HCT116 (cell line): ENCODE measurements at regions not wholly inside any gene's neighbourhood (a gene's known extent, or its start where the extent isn't known, plus 50 kb on each side); places are given as distances from the start of the nearest gene placed in this dataset.

Experiments used
- ATAC-seq: fragments of 200-7000 bp; cut with Tn5 transposase; 2 replicates; pipeline ENCODE4 v1.9.1; 2020; ENCODE audit warnings: mild to moderate bottlenecking, moderate library complexity
- BruUV-seq: library from RNA; stranded (reverse); fragments of 400-500 nt; replicated peaks from 2 replicates; lab custom pipeline; 2021; lab: Mats Ljungman, UMichigan
- CTCF ChIA-PET: fragments of 300-600 bp; sonication (Branson Sonifier 250); formaldehyde crosslinking; loops from one replicate; lab custom pipeline; 2021; ENCODE audit warnings: antibody characterized with exemption; lab: Charles Lee
- POLR2A ChIA-PET: fragments of 300-600, 350-600 bp; sonication (Branson Sonifier 250); formaldehyde crosslinking; loops from one replicate; lab custom pipeline; 2021; ENCODE audit warnings: antibody characterized with exemption; lab: Charles Lee
- RAD21 ChIA-PET, 2 experiments: fragments of 300-600 bp; sonication (Branson Sonifier 250); formaldehyde crosslinking; loops; one replicate each; lab custom pipeline; 2023; ENCODE audit warnings: low total read pairs in 2 of 2; ENCODE audit not compliant: uncharacterized antibody in 2 of 2, unreplicated experiment in 2 of 2, low non-redundant PET in 1 of 2; lab: Charles Lee
- DNase-seq: peaks from one replicate; pipeline ENCODE4 v3.0.0-alpha.2; 2010; ENCODE audit warnings: low read depth, low spot score
- H2AFZ ChIP-seq: fragments of 200-600 bp; shearing (Covaris generic), sonication (generic); 2 replicates; pipeline ENCODE4 v1.6.1; 2017; ENCODE audit warnings: low read depth, mixed run types, mixed read lengths, antibody characterized with exemption, low read length; ENCODE audit not compliant: poor library complexity, severe bottlenecking
- H3K27ac ChIP-seq: 2 replicates; pipeline ENCODE4 v1.5.1; 2012; ENCODE audit warnings: low read depth, low read length
- H3K27me3 ChIP-seq: fragments of 200-600 bp; sonication (generic); 2 replicates; pipeline ENCODE4 v1.6.1; 2016; ENCODE audit warnings: mixed run types, low read length, mixed read lengths; ENCODE audit not compliant: insufficient read depth
- H3K36me3 ChIP-seq, 2 experiments: fragments of 200-500 bp in 1 of 2; fragments of 200-600 bp in 1 of 2; sonication (Bioruptor generic) in 1 of 2; sonication (generic) in 1 of 2; 2 replicates each; pipeline versions ENCODE4 v1.5.1 to v1.6.1; 2014 to 2016; ENCODE audit warnings: low read length in 2 of 2, inconsistent platforms in 1 of 2, mixed read lengths in 1 of 2, mixed run types in 1 of 2; ENCODE audit not compliant: insufficient read depth in 2 of 2, control insufficient read depth in 1 of 2
- H3K4me1 ChIP-seq, 2 experiments: fragments of 200-600 bp in 1 of 2; sonication (generic) in 1 of 2; 2 replicates each; pipeline versions ENCODE4 v1.5.1 to v1.6.1; 2012 to 2017; ENCODE audit warnings: low read length in 2 of 2, inconsistent platforms in 1 of 2, mild to moderate bottlenecking in 1 of 2, mixed read lengths in 1 of 2, mixed run types in 1 of 2, moderate library complexity in 1 of 2; ENCODE audit not compliant: insufficient read depth in 2 of 2, control insufficient read depth in 1 of 2
- H3K4me2 ChIP-seq: fragments of 200-600 bp; sonication (generic); 2 replicates; pipeline ENCODE4 v1.6.1; 2017; ENCODE audit warnings: mixed run types, low read length, mixed read lengths
- H3K4me3 ChIP-seq, 2 experiments: fragments of 200-600 bp in 1 of 2; sonication (generic) in 1 of 2; replicated peaks in 1 of 2; 2 replicates each; pipeline ENCODE4 v1.5.1; 2011 to 2016; ENCODE audit warnings: low read length in 2 of 2, control low read depth in 1 of 2, low read depth in 1 of 2, mild to moderate bottlenecking in 1 of 2, mixed read lengths in 1 of 2, mixed run types in 1 of 2
- H3K79me2 ChIP-seq: fragments of 200-600 bp; sonication (generic); 2 replicates; pipeline ENCODE4 v1.6.1; 2017; ENCODE audit warnings: mild to moderate bottlenecking, mixed run types, low read length, moderate library complexity, mixed read lengths; ENCODE audit not compliant: insufficient read depth
- H3K9ac ChIP-seq: fragments of 200-600 bp; sonication (generic); 2 replicates; pipeline ENCODE4 v1.6.1; 2016; ENCODE audit warnings: low read length, mixed read lengths
- H3K9me2 ChIP-seq: fragments of 200-600 bp; sonication (generic), shearing (Covaris generic); 2 replicates; pipeline ENCODE4 v1.6.1; 2017; ENCODE audit warnings: mixed run types, mild to moderate bottlenecking, moderate library complexity; ENCODE audit not compliant: insufficient read depth
- H3K9me3 ChIP-seq, 2 experiments: fragments of 200-500 bp in 1 of 2; fragments of 200-600 bp in 1 of 2; sonication (Bioruptor generic) in 1 of 2; sonication (generic) in 1 of 2; 2 replicates each; pipeline ENCODE4 v1.6.1; 2014 to 2017; ENCODE audit warnings: low read length in 2 of 2, mixed read lengths in 2 of 2, inconsistent platforms in 1 of 2, low read depth in 1 of 2, mild to moderate bottlenecking in 1 of 2, mixed run types in 1 of 2, moderate library complexity in 1 of 2; ENCODE audit not compliant: control insufficient read depth in 1 of 2, insufficient read depth in 1 of 2
- H4K20me1 ChIP-seq: fragments of 200-600 bp; sonication (generic), shearing (Covaris generic); 2 replicates; pipeline ENCODE4 v1.6.1; 2017; ENCODE audit warnings: mixed run types, mild to moderate bottlenecking, moderate library complexity; ENCODE audit not compliant: insufficient read depth
- CBX3 ChIP-seq: IDR thresholded peaks from 2 replicates; pipeline ENCODE4 v1.6.1; 2012; ENCODE audit warnings: low read depth
- ELF1 ChIP-seq: IDR thresholded peaks from 2 replicates; pipeline ENCODE4 v1.6.1; 2012; ENCODE audit warnings: low read depth, borderline replicate concordance
- EZH2 ChIP-seq: fragments of 200-600 bp; sonication (generic); IDR thresholded peaks from 2 replicates; pipeline ENCODE4 v1.6.1; 2017; ENCODE audit warnings: antibody characterized with exemption, mixed run types
- FOSL1 ChIP-seq: IDR thresholded peaks from 2 replicates; pipeline ENCODE4 v1.6.1; 2012; ENCODE audit warnings: low read depth
- JUND ChIP-seq: IDR thresholded peaks from 2 replicates; pipeline ENCODE4 v1.6.1; 2012
- POLR2A ChIP-seq: IDR thresholded peaks from 2 replicates; pipeline ENCODE4 v1.7.0; 2011; ENCODE audit warnings: borderline replicate concordance; ENCODE audit not compliant: insufficient read depth, insufficient read length; ENCODE audit errors: extremely low read depth
- RAD21 ChIP-seq: IDR thresholded peaks from 2 replicates; pipeline ENCODE4 v1.6.1; 2012; ENCODE audit warnings: low read depth, mild to moderate bottlenecking
- SIN3A ChIP-seq: IDR thresholded peaks from 2 replicates; pipeline ENCODE4 v1.6.1; 2012; ENCODE audit warnings: low read depth
- SRF ChIP-seq: IDR thresholded peaks from 2 replicates; pipeline ENCODE4 v1.6.1; 2012; ENCODE audit warnings: low read depth
- YY1 ChIP-seq: IDR thresholded peaks from 2 replicates; pipeline ENCODE4 v1.6.1; 2011; ENCODE audit warnings: low read length, low read depth, moderate library complexity, mild to moderate bottlenecking; ENCODE audit not compliant: insufficient replicate concordance; ENCODE audit errors: extremely low read depth
- ZFX ChIP-seq: fragments of 450-650 bp; IDR thresholded peaks from 2 replicates; pipeline ENCODE4 v1.6.1; 2017
- intact Hi-C: fragments of 100-400 bp; cut with micrococcal nuclease; formaldehyde crosslinking; loops from 2 replicates; pipeline ENCODE4 v1.10.0; 2022
- TF ChIP-seq, protein P1 (sequence below): IDR thresholded peaks from 2 replicates; pipeline ENCODE4 v1.6.1; 2012
- TF ChIP-seq, protein P2 (sequence below), 3 experiments: fragments of 200-600 bp in 1 of 3; sonication (generic) in 1 of 3; IDR thresholded peaks in 2 of 3; conservative IDR thresholded peaks in 1 of 3; 2 replicates each; pipeline ENCODE4 v1.5.1; 2012 to 2017; ENCODE audit warnings: low read depth in 2 of 3, low read length in 2 of 3, antibody characterized with exemption in 1 of 3, borderline replicate concordance in 1 of 3, control low read depth in 1 of 3, mild to moderate bottlenecking in 1 of 3, mixed read lengths in 1 of 3, mixed run types in 1 of 3, moderate library complexity in 1 of 3; ENCODE audit not compliant: insufficient read depth in 1 of 3
- TF ChIP-seq, protein P3 (sequence below): IDR thresholded peaks from 2 replicates; pipeline ENCODE4 v1.6.1; 2012

DNA sequence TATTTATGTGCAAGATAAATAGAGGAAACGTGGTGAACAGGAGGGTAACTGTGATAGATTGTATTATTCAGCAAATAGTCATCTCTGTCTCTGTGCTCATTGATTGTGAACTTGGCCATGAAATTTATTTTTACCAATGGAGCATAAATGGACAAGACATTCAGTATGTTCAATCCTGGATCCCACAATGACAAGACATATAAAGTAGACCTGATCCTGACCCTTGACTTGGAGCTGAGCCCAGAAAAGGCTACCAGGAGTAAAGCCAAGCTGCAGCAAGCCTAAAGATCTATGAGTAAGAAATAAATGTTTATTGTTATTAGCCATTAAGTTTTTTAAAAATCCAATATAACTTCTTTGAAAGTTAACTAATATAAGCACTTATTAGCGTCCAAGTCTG, 531.2 kb downstream of the PIK3C3 start:
- Histone ChIP-seq H2AFZ (no peak overlapping the region), H3K4me1 (no peaks in the 10 kb centered on the region), H3K27ac (no peak overlapping the region), H3K79me2 (no peaks in the 10 kb centered on the region)
- BruUV-seq: no TSS peak
- ATAC-seq: no peak
- no peak for TF ChIP-seq FOSL1
- no peak for TF ChIP-seq CBX3
- TF ChIP-seq, protein P1, sequence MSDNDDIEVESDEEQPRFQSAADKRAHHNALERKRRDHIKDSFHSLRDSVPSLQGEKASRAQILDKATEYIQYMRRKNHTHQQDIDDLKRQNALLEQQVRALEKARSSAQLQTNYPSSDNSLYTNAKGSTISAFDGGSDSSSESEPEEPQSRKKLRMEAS: no peak
- TF ChIP-seq, all 23 proteins: peak for 0
- DNase-seq: no peak
- Histone ChIP-seq H3K9me3 (peaks cover 0 to 44% of the 10 kb centered on the region in 2 experiments; a peak in 2 of 4 replicates), H3K4me2 (no peak overlapping the region), H3K4me3 (no peak overlapping the region), H4K20me1 (no peaks in the 10 kb centered on the region), H3K9me2 (no peaks in the 10 kb centered on the region), H3K27me3 (no peaks in the 10 kb centered on the region), H3K9ac (no peak overlapping the region), H3K36me3 (no peaks in the 10 kb centered on the region)
- intact Hi-C loops: no loop called here
- POLR2A ChIA-PET: no interaction called here
- CTCF ChIA-PET: no interaction called here
- RAD21 ChIA-PET: no interaction called here

DNA sequence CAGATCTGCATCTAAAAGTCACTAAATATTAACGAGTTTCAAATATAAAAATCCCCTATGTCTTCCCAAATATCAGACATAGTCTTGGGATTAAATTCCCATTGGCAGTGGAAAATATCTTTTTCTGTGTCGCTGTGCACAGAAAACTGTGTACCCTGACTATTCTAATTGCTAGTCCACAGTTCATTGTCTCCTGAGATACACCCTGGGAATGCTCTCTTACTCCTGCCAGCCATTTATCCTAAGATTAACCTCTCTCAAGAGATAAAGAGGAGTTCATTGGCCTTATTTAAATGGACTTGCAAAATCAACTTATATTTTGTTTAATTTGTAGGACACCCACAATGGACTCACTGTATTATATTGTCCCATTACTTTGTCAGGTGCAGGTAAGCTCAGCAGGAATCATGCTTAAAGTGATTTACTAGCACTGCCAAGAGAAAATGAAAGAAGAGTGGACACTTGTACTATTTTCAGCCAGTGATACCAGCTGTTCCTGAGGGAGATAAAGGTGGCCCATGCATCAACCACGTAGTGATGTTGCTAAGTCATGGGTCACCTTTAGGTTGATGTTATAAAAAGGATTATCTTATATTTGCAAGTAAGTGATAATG, 553.8 kb downstream of the PIK3C3 start:
- no peak overlapping the region for H3K9ac ChIP-seq
- intact Hi-C loops: no loop called here
- BruUV-seq: no TSS peak
- H2AFZ ChIP-seq: no peak overlapping the region
- H3K4me2 ChIP-seq: no peak overlapping the region
- no peak for TF ChIP-seq JUND
- no peak for TF ChIP-seq CBX3
- TF ChIP-seq SRF: no peak
- no peak for TF ChIP-seq YY1
- no peak for TF ChIP-seq ELF1
- TF ChIP-seq RAD21: no peak
- no peak for TF ChIP-seq ZFX
- TF ChIP-seq POLR2A: no peak
- no peak for TF ChIP-seq SIN3A
- TF ChIP-seq EZH2: no peak
- TF ChIP-seq, protein P1: no peak
- TF ChIP-seq, protein P2, sequence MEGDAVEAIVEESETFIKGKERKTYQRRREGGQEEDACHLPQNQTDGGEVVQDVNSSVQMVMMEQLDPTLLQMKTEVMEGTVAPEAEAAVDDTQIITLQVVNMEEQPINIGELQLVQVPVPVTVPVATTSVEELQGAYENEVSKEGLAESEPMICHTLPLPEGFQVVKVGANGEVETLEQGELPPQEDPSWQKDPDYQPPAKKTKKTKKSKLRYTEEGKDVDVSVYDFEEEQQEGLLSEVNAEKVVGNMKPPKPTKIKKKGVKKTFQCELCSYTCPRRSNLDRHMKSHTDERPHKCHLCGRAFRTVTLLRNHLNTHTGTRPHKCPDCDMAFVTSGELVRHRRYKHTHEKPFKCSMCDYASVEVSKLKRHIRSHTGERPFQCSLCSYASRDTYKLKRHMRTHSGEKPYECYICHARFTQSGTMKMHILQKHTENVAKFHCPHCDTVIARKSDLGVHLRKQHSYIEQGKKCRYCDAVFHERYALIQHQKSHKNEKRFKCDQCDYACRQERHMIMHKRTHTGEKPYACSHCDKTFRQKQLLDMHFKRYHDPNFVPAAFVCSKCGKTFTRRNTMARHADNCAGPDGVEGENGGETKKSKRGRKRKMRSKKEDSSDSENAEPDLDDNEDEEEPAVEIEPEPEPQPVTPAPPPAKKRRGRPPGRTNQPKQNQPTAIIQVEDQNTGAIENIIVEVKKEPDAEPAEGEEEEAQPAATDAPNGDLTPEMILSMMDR (IDR thresholded peaks at IDR 0.05 in 2 of 3, conservative IDR thresholded peaks at IDR 0.05 in 1 of 3; ENCODE audit: borderline replicate concordance in 1 of 3, insufficient read depth in 1 of 3, low read depth in 2 of 3, low read length in 2 of 3): no peak
- TF ChIP-seq, protein P3, sequence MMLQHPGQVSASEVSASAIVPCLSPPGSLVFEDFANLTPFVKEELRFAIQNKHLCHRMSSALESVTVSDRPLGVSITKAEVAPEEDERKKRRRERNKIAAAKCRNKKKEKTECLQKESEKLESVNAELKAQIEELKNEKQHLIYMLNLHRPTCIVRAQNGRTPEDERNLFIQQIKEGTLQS: no peak
- no peak for TF ChIP-seq FOSL1
- no peaks in the 10 kb centered on the region for H3K27me3 ChIP-seq
- ChIA-PET POLR2A (no interaction called here), CTCF (no interaction called here), RAD21 (no interaction called here)
- H3K79me2 ChIP-seq: no peaks in the 10 kb centered on the region
- peaks cover 22 to 24% of the 10 kb centered on the region in 2 experiments; a peak in 2 of 4 replicates for H3K9me3 ChIP-seq
- no peak for DNase-seq
- H3K4me3 ChIP-seq: no peak overlapping the region
- H3K27ac ChIP-seq: no peak overlapping the region
- no peaks in the 10 kb centered on the region for H3K4me1 ChIP-seq
- H3K9me2 ChIP-seq: no peaks in the 10 kb centered on the region
- no peaks in the 10 kb centered on the region for H3K36me3 ChIP-seq
- H4K20me1 ChIP-seq: no peaks in the 10 kb centered on the region
- no peak for ATAC-seq
